Uterus (tissue), 2 donors: ENCODE measurements at regions not wholly inside any gene's neighbourhood (a gene's known extent, or its start where the extent isn't known, plus 50 kb on each side); places are given as distances from the start of the nearest gene placed in this dataset.

Experiments used
- CTCF ChIP-seq, 4 experiments: fragments of 200-600 bp in 2 of 4; fragments of 450-650 bp in 2 of 4; sonication (generic) in 2 of 4; IDR thresholded peaks; one replicate each; pipeline ENCODE4 v1.5.1; 2016 to 2019; ENCODE audit warnings: antibody characterized with exemption in 4 of 4, mild to moderate bottlenecking in 2 of 4, moderate library complexity in 1 of 4
- POLR2A ChIP-seq, 2 donors: fragments of 450-650 bp; IDR thresholded peaks; one replicate each; pipeline ENCODE4 v1.6.1; 2016; ENCODE audit warnings: antibody characterized with exemption in 2 of 2, mild to moderate bottlenecking in 1 of 2, moderate library complexity in 1 of 2

GRCh38 chr9:11618241-11618805, 1005.5 kb upstream of the PTPRD start:
- TF ChIP-seq CTCF (IDR thresholded peaks at IDR 0.05) (no peak), POLR2A (IDR thresholded peaks at IDR 0.05) (no peak)
